CD4-positive, alpha-beta T cell treated with Interferon gamma for 1 hour (primary cell): ENCODE measurements at regions not wholly inside any gene's neighbourhood (a gene's known extent, or its start where the extent isn't known, plus 50 kb on each side); places are given as distances from the start of the nearest gene placed in this dataset.
"Not testable (repeated sequence)": the region's sequence is repeated elsewhere in the genome, so short reads cannot be mapped to it uniquely, and the experiment has no call there.

Experiments used
- DNase-seq: peaks from one replicate; pipeline ENCODE4 v3.0.0-alpha.2; 2020

DNA sequence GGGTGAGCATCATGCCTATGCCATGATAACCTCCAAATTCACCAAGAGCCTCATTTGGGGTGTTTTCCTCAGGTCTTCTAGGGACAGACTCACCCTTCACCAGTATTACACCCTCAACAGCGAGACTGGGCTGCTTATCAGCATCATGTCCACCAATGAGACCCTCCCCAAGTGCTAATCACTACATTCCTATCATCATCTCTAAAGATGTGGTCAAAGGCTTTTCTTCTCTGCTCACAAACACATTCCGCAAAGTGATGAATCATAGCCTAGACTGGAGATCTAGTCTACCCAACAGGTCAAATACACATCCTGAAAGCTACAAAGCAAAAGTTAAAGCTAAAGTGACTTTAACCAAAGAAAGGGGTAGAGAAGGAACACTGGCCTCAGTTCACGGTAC, 75.3 kb upstream of the C7orf33 start:
- no peak for DNase-seq

DNA sequence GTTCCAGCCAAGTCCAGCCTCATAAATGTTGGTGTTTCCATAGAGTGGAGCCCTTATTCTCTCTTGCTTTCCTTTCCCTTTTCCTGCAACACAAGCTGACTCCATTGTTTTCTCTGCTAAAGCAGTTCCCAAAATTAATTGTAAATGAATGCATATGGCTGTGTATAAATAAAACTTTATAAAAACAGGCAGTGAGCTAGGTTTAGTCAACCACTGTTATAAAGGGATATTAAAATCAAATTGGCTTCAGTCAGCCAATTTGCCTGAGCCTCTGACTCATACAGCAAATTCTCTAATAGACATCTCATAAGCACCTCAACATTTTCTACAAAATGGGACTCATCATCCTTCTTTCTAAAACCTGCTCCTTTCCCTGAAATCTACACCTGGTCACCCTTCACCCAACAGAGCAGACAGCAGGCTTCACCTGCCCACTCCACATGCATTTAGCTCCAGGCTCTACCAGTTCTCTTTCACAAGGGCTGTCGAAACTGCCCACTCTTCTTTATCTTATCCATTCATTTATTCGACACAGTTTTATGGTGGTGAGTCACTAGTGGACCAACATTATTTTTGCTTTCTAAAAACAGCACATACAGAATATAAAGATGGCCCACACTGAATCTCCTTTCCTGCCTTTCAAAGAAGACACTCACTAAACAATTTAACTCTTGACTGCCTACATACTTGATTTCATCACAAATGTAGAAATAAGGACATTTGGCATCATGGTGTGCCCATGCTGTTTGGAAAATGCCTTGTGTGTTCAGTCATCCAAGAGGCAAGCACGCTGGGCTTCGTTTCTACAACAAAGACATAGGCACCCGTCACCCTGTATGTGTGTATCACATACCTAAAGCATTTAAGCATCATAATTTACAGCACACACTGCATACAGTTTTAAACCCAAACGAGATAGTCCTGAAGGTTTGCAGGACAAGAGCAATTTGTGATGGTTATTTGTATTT, 74.6 kb upstream of the C7orf33 start:
- no peak for DNase-seq

GRCh38 chr7:148519386-148519785, 71.2 kb upstream of the C7orf33 start:
- DNase-seq = not testable (repeated sequence)

GRCh38 chr7:148521271-148521670, 69.3 kb upstream of the C7orf33 start:
- no peak for DNase-seq

DNA sequence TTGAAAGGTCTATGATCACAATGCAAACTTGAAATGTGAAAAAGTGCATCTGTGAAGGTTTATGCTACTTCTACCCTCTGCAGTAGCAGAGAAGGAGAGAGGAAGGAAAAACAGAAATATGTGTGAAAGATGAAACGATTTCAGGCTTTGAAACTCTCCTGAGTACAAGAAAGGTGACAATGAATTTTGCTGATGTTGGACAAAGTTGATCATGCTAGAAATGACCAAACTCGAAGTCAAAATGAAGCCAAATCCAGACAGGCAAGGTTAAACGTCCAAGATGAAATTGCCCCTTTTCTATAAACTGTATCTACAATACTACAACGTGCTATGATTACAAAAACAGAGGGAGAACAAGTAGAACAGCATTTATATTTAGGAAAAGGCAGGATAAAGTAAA, 67.0 kb upstream of the C7orf33 start:
- DNase-seq = no peak

DNA sequence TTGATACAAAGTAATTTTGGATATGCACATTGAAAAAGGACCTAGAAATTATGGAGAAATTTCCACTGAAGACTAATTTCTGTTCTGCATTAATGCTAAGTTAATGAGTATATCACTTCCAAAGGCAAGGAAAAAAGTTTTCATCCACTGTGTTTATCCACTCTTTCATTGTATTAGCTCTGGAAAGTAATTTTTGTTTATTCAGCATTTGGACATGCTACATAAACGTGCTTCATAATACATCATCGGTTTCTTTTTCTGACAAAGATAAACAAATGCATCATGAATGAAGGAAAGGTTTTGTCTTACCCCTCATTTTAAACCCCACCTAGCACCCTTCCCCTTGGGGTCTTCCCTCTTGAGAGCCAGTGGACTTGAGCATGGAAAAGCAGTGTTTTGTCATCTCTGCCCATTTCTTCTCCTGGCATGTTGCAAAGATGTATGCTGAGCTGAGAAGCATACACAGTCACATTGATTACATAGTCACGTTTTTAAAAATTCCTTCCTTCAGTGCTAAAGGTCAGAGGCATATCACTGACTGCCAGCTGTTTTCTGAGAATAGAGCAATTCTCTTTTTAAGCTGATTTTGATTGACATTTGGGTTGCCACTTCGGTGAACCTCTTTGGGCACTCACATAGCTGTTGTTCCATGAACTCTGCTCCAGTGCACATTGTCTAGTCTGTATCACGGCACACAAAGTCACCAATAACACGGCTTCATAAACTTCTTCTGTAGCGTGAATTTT, 65.9 kb upstream of the C7orf33 start:
- no peak for DNase-seq

DNA sequence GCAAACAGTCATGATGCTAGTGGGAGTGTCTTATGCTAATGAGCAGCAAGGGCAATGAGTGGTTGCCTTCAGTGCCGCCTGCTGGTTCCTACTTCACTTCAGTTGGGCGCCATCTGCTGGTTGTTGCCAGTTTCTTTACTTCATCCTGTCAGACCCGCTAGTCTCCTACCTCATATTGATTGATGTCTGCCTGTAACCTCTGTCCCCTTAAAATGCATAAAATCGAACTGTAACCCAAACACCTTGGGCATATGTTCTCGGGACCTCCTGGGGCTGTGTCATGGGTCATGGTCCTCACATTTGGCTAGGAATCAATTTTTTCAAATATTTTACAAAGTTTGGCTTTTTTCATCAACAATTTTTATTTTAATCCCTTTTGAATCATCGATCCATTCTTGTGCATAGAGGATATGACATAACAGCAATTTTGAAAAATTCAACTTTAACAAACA, 62.8 kb upstream of the C7orf33 start:
- peak; percentile 83 for DNase-seq

DNA sequence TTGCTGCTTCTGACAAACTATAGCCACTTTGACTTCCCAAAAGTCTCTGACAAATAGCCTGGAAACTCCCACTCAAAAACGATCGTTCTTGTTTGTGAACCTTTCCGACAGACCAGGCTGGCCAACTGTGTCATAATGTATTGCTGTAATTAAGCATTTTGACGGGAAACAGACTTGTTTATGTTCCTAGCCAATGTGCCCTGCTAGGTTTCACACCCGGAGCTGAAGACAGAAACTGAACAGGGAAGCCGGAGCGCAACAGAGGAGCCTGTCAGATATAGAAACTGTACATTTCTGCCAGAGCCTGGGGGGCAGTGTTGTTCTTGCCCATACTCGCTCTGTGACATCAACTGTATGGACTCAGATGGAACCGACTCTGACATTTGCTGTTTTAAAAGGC, 55.3 kb upstream of the C7orf33 start:
- DNase-seq = peak; percentile 19

DNA sequence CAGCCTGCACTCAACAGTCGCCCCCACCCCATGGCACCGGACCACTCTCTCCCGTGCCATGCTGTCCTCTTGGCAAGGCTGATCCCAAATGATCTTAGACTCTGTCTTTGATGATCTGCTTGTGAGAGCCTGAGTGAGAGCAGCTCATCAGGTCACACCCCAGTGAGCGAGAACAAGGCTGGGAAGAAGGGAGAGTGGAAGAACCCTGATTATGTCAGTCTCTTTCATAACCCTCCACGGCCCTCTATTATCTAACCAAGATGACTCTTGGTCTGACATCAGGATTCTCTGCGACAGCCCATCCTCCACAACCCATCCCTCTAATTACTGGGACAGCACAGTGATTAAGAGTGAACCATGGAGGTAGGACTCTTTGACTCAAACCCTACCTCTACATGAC, 53.1 kb upstream of the C7orf33 start:
- DNase-seq = no peak

- no peak for DNase-seq
These were observed 50.4 kb upstream of the C7orf33 start for GRCh38 chr7:148540041-148540738.
